ENCODE measurements at regions not wholly inside any gene's neighbourhood (a gene's known extent, or its start where the extent isn't known, plus 50 kb on each side); places are given as distances from the start of the nearest gene placed in this dataset.

- no peak for TF ChIP-seq CTCF (IDR thresholded peaks at IDR 0.05; ENCODE audit: insufficient read depth, low read length, poor library complexity, severe bottlenecking)
- TF ChIP-seq EZH2phosphoT487 (conservative IDR thresholded peaks at IDR 0.05; ENCODE audit: low read length): no peak
Observed at GRCh38 chr3:82802501-82802900, 1041.1 kb upstream of the GBE1 start.

Measured in SU-DHL-6 (cell line).